Karpas-422 (cell line): ENCODE measurements at regions not wholly inside any gene's neighbourhood (a gene's known extent, or its start where the extent isn't known, plus 50 kb on each side); places are given as distances from the start of the nearest gene placed in this dataset.

Source experiments
- DNase-seq: peaks from one replicate; pipeline ENCODE4 v3.0.0-alpha.2; 2015
- H2AFZ ChIP-seq: fragments of 200-600 bp; sonication (generic); 2 replicates; pipeline ENCODE4 v1.6.1; 2014; ENCODE audit warnings: antibody characterized with exemption, low read length, mixed read lengths
- H3K27ac ChIP-seq: fragments of 200-600 bp; sonication (generic); 2 replicates; pipeline ENCODE4 v1.5.1; 2014; ENCODE audit warnings: mild to moderate bottlenecking, low read length, moderate library complexity
- H3K27me3 ChIP-seq: fragments of 200-600 bp; sonication (generic); 2 replicates; pipeline ENCODE4 v1.6.1; 2014; ENCODE audit warnings: low read length, mixed read lengths
- H3K36me3 ChIP-seq: fragments of 200-600 bp; sonication (generic); 2 replicates; pipeline ENCODE4 v1.6.1; 2014; ENCODE audit warnings: low read length, mixed read lengths; ENCODE audit not compliant: insufficient read depth
- H3K4me1 ChIP-seq: fragments of 200-600 bp; sonication (generic); 2 replicates; pipeline ENCODE4 v1.6.1; 2014; ENCODE audit warnings: mild to moderate bottlenecking, low read length, mixed read lengths
- H3K4me2 ChIP-seq: fragments of 200-600 bp; sonication (generic); 2 replicates; pipeline ENCODE4 v1.6.1; 2014; ENCODE audit warnings: low read length, low read depth, mild to moderate bottlenecking; ENCODE audit not compliant: poor library complexity, severe bottlenecking
- H3K4me3 ChIP-seq: fragments of 200-600 bp; sonication (generic); 2 replicates; pipeline ENCODE4 v1.5.1; 2014; ENCODE audit warnings: mild to moderate bottlenecking, antibody characterized with exemption, low read length, mixed read lengths
- H3K79me2 ChIP-seq: fragments of 200-600 bp; sonication (generic); 2 replicates; pipeline ENCODE4 v1.6.1; 2014; ENCODE audit warnings: mild to moderate bottlenecking, low read length, mixed read lengths
- H3K9ac ChIP-seq: fragments of 200-600 bp; sonication (generic); 2 replicates; pipeline ENCODE4 v1.6.0; 2014; ENCODE audit warnings: low read length
- H3K9me2 ChIP-seq: fragments of 200-600 bp; sonication (generic), shearing (Covaris generic); replicated peaks from 2 replicates; pipeline ENCODE4 v1.6.0; 2014; ENCODE audit warnings: mild to moderate bottlenecking, low read length, moderate library complexity; ENCODE audit not compliant: insufficient read depth
- H3K9me3 ChIP-seq: fragments of 300-700, 200-600 bp; sonication (generic); 2 replicates; pipeline ENCODE4 v1.6.1; 2014; ENCODE audit warnings: low read length, mixed read lengths
- H4K20me1 ChIP-seq: fragments of 200-600 bp; sonication (generic); 2 replicates; pipeline ENCODE4 v1.6.1; 2014; ENCODE audit warnings: mild to moderate bottlenecking, antibody characterized with exemption, low read length, low read depth; ENCODE audit not compliant: insufficient read depth

DNA sequence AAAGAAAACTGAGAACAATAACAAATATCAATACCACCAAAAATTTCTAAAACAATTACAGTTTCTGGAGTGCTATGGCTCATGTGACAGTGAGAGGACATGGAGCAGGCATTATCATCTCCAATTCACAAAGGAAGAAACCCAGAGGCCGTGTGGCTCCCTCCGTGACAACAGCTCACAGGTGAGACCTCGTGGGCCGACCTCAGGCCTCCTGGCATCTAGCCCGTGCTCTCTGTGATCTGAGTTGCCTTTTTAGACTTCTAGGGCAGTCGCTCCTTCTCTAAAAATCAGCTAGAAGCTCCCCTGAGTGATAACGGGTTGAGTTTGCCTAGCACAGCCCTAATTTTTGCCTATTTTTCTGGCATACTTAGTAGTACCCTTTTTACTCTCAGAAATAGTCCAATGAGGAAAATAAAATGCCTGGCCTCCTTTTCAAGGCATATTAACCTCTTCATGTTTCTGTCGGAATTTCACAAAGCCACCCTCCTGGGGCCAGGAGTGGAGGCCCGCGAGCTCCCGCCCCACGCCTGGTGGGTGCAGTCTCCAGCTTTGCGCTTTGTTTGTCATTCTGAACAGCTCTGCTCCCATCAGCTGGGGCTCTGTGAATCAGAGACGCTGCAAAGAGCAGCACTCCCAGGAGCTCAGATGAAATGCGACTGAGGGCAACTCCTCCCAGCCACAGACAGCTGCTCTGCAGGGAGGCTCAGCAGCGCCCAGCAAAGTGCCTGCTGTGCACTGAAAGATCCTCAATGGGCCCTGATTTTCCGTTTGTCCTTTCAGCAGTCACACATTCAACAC, 292.5 kb downstream of the UQCRFS1 start:
- H3K27me3 ChIP-seq: no peaks in the 10 kb centered on the region
- H3K4me2 ChIP-seq: no peak overlapping the region
- H2AFZ ChIP-seq: no peak overlapping the region
- H4K20me1 ChIP-seq: no peaks in the 10 kb centered on the region
- no peaks in the 10 kb centered on the region for H3K9me3 ChIP-seq
- H3K27ac ChIP-seq: no peak overlapping the region
- no peak overlapping the region for H3K9ac ChIP-seq
- H3K9me2 ChIP-seq: no peaks in the 10 kb centered on the region
- no peaks in the 10 kb centered on the region for H3K4me1 ChIP-seq
- no peak for DNase-seq
- no peaks in the 10 kb centered on the region for H3K36me3 ChIP-seq
- no peak overlapping the region for H3K4me3 ChIP-seq
- no peaks in the 10 kb centered on the region for H3K79me2 ChIP-seq

DNA sequence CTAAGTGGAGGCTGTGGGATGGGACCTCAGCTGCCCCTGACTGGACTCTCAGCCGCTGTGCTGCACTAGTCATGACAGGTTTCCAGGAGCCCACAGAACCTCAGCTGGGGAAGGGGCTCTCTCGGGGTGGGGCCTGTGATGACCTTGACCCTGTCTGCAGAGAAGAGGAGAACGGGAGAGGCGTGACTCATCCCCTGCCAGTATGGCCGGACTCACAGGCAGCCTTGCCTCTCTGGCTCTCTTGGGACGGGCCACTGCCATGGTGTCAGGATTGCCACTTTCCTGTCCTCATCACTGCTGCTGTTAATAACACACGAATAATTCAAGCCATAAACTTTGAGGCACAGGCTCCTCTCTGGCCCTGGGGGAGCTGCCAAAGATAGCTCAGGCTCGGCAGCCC, 295.3 kb downstream of the UQCRFS1 start:
- Histone ChIP-seq H3K4me1 (no peaks in the 10 kb centered on the region), H4K20me1 (no peaks in the 10 kb centered on the region), H3K27me3 (no peaks in the 10 kb centered on the region), H3K9me2 (no peaks in the 10 kb centered on the region), H2AFZ (no peak overlapping the region), H3K27ac (no peak overlapping the region), H3K4me3 (no peak overlapping the region), H3K4me2 (no peak overlapping the region), H3K36me3 (no peaks in the 10 kb centered on the region), H3K79me2 (no peaks in the 10 kb centered on the region), H3K9ac (no peak overlapping the region), H3K9me3 (no peaks in the 10 kb centered on the region)
- DNase-seq: no peak

DNA sequence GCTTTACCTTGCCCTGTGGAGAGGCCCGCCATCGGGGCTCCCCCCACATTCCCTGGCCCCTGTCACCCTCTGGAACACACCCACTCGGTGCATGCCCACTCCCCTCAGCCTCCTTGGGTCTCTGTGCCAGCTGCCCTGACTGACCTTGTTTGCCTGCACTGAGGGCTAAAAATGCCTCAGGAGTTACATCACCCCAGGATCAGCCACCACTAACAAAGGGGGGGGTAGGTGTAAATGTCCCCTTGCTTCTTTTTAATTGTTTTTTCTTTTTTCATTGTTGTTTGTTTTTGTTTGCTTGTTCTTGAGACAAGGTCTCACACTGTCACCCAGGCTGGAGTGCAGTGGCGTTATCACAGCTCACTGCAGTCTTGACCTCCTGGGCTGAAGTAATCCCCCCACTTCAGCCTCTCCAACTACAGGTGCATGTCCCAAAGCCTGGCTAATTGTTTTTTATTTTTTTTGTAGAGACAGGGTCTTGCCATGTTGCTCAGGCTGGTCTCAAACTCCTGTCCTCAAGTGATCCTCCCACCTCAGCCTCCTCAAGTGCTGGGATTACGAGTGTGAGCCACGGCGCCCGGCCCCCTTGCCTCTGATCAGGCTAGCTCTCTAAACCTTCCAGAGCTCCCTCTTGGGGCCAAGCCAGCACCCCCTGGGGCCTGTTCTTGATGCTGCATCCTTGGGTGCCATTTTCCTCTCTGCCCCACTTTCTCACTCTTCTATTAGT, 297.1 kb downstream of the UQCRFS1 start:
- no peak overlapping the region for H3K27ac ChIP-seq
- no peaks in the 10 kb centered on the region for H3K79me2 ChIP-seq
- no peaks in the 10 kb centered on the region for H3K9me3 ChIP-seq
- no peaks in the 10 kb centered on the region for H3K36me3 ChIP-seq
- no peaks in the 10 kb centered on the region for H4K20me1 ChIP-seq
- H3K4me1 ChIP-seq: no peaks in the 10 kb centered on the region
- H3K27me3 ChIP-seq: no peaks in the 10 kb centered on the region
- H3K4me2 ChIP-seq: no peak overlapping the region
- H3K9me2 ChIP-seq: no peaks in the 10 kb centered on the region
- no peak overlapping the region for H2AFZ ChIP-seq
- no peak overlapping the region for H3K4me3 ChIP-seq
- DNase-seq: no peak
- H3K9ac ChIP-seq: no peak overlapping the region

- Histone ChIP-seq H3K79me2 (no peaks in the 10 kb centered on the region), H2AFZ (no peak overlapping the region), H3K4me3 (no peak overlapping the region), H3K4me1 (no peaks in the 10 kb centered on the region), H3K27ac (no peak overlapping the region), H3K9me2 (no peaks in the 10 kb centered on the region), H4K20me1 (no peaks in the 10 kb centered on the region), H3K27me3 (no peaks in the 10 kb centered on the region), H3K9me3 (no peaks in the 10 kb centered on the region), H3K36me3 (no peaks in the 10 kb centered on the region), H3K9ac (no peak overlapping the region), H3K4me2 (no peak overlapping the region)
- no peak for DNase-seq
Measured at GRCh38 chr19:28915202-28915601, 297.7 kb downstream of the UQCRFS1 start.

- H3K4me1 ChIP-seq: no peaks in the 10 kb centered on the region
- H4K20me1 ChIP-seq: no peaks in the 10 kb centered on the region
- DNase-seq: no peak
- H3K9ac ChIP-seq: no peak overlapping the region
- H2AFZ ChIP-seq: no peak overlapping the region
- H3K27me3 ChIP-seq: no peaks in the 10 kb centered on the region
- H3K27ac ChIP-seq: no peak overlapping the region
- H3K4me3 ChIP-seq: no peak overlapping the region
- no peaks in the 10 kb centered on the region for H3K9me3 ChIP-seq
- no peaks in the 10 kb centered on the region for H3K79me2 ChIP-seq
- H3K36me3 ChIP-seq: no peaks in the 10 kb centered on the region
- H3K4me2 ChIP-seq: no peak overlapping the region
- H3K9me2 ChIP-seq: no peaks in the 10 kb centered on the region
Measured at GRCh38 chr19:28914173-28914572, 298.8 kb downstream of the UQCRFS1 start.

GRCh38 chr19:28913626-28914025, 299.3 kb downstream of the UQCRFS1 start:
- Histone ChIP-seq H3K27me3 (no peaks in the 10 kb centered on the region), H3K4me3 (no peak overlapping the region), H3K4me1 (no peaks in the 10 kb centered on the region), H3K4me2 (no peak overlapping the region), H3K27ac (no peak overlapping the region), H4K20me1 (no peaks in the 10 kb centered on the region), H3K9me3 (no peaks in the 10 kb centered on the region), H3K36me3 (no peaks in the 10 kb centered on the region), H2AFZ (no peak overlapping the region), H3K9ac (no peak overlapping the region), H3K79me2 (no peaks in the 10 kb centered on the region), H3K9me2 (no peaks in the 10 kb centered on the region)
- no peak for DNase-seq

DNA sequence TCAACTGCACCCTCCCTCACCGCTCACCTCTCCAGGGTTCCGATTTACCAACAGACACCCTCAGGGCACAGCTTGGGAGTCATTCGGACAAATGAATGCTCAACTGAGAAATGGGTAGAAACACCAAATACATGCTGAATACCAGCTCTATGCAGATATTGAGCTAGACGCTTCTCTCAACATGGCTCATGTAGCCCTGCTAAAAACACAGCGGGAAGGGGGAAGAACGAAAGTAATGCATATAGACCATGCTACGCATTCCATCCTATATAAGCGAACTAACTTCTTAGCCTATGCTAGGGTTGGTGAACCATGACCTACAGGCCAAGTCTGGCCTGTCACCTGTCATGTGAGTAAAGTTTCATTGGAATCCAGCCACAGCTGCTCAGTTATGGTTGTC, 304.0 kb downstream of the UQCRFS1 start:
- Histone ChIP-seq H3K9ac (no peak overlapping the region), H3K79me2 (no peaks in the 10 kb centered on the region), H3K9me3 (no peaks in the 10 kb centered on the region), H4K20me1 (no peaks in the 10 kb centered on the region), H3K4me1 (no peaks in the 10 kb centered on the region), H3K27me3 (no peaks in the 10 kb centered on the region), H3K4me3 (no peak overlapping the region), H3K27ac (no peak overlapping the region), H3K4me2 (no peak overlapping the region), H2AFZ (no peak overlapping the region), H3K9me2 (no peaks in the 10 kb centered on the region), H3K36me3 (no peaks in the 10 kb centered on the region)
- DNase-seq: no peak

DNA sequence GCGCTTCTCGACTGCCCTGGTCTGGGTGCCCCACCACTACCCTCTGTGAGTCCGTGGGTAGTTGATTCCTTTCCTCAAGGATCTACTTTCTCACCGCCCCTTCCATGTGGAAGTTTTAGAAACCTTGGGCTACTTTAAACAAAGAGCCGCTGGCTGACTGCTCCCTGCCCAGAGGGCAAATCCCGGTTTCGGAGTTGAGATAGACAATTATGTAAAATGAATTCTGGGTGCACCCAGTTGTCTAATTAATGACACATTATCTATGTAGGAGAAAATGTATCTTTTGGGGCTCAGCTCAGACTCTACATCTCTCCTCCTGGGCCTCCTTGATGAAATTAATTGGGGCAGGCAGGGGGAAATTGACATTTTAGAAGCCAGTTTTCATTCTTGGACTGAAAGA, 305.4 kb downstream of the UQCRFS1 start:
- Histone ChIP-seq H3K4me1 (no peaks in the 10 kb centered on the region), H3K9me3 (no peaks in the 10 kb centered on the region), H2AFZ (no peak overlapping the region), H3K4me2 (no peak overlapping the region), H4K20me1 (no peaks in the 10 kb centered on the region), H3K9me2 (no peaks in the 10 kb centered on the region), H3K4me3 (no peak overlapping the region), H3K36me3 (no peaks in the 10 kb centered on the region), H3K9ac (no peak overlapping the region), H3K27ac (no peak overlapping the region), H3K27me3 (no peaks in the 10 kb centered on the region), H3K79me2 (no peaks in the 10 kb centered on the region)
- DNase-seq: no peak
